Jurkat, Clone E6-1 (cell line): ENCODE measurements at regions not wholly inside any gene's neighbourhood (a gene's known extent, or its start where the extent isn't known, plus 50 kb on each side); places are given as distances from the start of the nearest gene placed in this dataset.

Experiments
- DNase-seq: peaks from one replicate; pipeline ENCODE4 v3.0.0-alpha.2; 2011; ENCODE audit warnings: low read depth, low spot score
- H3K4me3 ChIP-seq: 2 replicates; pipeline ENCODE4 v1.5.1; 2011; ENCODE audit warnings: mild to moderate bottlenecking, low read length, control low read depth, moderate library complexity

DNA sequence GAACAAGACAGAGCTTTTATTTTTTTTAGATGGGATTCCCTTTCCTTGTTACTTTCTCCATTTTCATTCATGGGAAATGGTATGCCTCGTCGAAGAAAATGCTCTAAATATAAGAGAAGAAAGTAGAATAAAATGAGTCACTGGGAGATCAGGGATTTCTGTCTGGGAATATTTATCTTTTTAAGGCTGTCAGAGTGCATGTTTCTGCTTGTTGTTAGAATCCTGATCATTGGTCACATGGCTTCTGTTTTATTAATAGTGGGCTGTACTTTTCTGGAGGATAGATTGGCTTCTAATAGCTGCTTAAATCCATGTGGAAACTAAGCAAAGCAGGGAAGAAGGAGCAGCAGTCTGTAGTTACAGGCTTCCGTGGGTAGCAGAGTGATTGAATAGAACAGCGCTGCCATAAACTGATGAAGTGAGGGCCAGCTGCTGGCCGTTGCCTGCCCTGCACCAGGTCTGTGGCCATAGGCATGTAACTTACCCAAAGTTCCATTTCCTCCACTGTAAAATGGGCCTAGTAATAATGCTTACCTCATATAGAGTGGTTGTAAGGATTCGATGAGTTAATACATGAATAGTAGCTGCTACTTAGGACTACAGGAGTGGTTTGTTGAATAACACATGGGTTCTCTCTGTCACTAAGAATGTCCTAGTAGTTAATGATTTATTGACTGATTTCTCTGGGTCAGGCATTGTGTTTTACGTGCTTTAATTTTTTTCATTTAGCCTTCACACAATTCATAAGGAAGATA, 289.9 kb downstream of the SATB1 start:
- DNase-seq = no peak

DNA sequence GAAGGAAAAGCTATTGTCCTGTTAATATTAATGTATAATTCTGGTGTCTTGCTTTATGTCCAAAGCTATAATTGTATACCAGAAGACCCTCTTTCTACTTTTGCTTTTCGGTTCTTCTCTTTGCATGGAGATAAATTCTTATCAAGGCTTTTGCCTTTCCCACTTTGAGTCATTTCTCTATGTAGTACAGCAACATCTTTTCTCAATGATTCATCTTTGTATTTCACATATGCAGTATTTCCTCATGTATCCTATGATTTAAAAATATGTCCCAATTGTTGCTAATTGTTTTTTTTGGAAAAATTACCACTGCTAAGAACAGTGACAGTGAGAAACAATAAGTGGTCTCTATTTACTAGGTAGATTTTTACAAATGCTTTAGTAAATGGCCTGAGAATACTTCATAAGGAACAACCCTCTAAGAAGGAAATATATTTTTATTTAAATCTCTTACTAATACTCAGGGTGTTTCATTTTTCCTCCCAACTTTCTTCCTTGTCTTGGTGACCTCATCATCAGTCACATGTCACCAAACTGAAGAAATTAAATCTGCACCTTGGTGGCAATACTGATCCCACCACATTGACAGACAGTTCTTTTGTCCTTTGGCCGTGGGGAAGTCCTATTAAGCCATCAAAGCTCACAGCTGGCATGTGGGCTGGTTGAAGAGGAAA, 290.6 kb downstream of the SATB1 start:
- no peak overlapping the region for H3K4me3 ChIP-seq
- no peak for DNase-seq

More for the DNA sequence above, 289.9 kb downstream of the SATB1 start:
- no peak overlapping the region for H3K4me3 ChIP-seq

DNA sequence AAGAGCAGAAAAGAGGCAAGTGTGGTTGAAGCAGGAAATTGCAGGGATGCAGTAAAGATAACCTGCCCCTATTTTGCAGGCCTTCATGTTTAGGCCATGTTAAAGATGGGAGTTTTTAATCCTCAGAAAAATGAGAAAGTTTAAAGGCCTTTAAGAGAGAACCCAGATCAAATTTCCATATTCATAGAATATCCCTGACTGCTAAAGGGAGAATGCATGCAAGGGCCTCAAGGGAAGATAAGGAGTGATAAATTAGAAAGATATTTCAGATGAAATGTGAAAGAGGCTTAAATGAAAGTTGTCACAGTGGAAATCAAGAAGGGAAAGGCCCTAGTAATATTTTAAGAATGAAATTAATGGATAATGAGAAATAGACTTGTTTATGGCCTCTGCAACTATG, 292.1 kb downstream of the SATB1 start:
- DNase-seq = no peak
- H3K4me3 ChIP-seq = no peak overlapping the region

DNA sequence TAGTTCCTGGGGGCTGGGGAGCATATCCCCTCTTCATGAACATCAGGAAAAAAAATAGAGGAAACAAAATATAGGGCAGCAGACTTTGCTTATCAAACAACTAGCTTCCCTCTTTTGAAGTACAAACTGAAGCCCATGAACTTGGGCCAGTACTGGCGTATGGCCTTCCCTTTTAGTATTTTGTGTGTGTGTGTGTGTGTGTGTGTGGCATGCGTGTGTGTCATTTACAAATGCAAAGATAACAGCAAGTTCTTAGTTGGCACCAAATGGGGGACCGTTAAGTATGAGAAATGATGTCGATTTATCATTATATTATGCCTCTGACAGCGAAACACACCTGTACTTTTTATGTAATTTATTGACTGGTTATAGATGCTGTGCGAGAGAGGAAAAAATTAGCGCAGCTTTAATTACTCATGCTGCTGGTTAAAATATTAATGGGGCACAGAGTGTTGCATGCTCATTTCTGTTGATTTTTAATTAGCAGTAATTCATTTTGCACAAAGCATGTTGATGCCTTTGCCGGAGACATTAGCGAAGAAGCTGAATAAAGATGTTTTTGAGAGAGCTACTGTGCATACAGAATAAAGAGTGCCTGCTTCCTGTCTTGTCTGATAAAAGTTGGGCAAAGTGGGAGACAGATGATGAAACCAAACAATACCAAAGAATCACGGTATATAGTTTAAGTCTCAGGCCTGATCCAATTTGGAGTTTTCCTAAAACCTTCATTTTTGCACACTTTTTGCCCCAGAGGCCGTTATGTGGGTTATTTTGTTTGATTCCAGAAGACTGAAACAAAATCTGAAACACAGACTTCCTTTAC, 297.1 kb downstream of the SATB1 start:
- no peak for DNase-seq
- H3K4me3 ChIP-seq = no peak overlapping the region

DNA sequence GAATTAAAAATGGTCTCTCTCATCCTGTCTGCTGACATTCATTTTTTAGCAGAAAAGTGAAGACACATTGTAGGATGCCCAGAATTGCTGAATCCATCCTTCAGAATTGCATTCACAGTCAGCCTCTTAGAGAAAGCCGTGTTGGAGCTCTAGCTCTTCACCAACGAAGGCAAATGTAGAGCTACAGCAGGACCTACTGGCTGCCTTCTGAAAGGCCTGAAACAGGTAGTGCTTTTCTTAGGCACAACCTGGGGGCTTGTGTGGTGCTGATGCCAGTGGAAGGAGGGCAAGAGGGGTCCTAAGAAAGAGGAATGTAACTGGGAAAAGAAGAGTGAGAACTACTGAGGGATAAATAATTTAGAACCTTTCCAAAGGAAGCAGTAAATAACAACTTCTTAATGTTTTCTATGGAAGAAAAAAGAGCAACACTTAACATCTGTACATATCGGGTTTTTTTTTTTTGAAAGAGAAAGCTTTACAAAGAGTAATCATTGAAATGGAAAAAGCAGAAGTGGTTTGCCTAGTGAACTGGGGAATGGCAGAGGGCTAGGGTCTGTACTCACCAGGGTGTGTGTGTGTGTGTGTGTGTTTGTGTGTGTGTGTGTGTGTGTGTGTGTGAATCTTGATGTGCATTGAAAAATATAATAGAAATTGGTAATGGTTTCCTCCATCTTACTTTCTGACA, 297.8 kb downstream of the SATB1 start:
- no peak overlapping the region for H3K4me3 ChIP-seq
- DNase-seq = peak; percentile 48

DNA sequence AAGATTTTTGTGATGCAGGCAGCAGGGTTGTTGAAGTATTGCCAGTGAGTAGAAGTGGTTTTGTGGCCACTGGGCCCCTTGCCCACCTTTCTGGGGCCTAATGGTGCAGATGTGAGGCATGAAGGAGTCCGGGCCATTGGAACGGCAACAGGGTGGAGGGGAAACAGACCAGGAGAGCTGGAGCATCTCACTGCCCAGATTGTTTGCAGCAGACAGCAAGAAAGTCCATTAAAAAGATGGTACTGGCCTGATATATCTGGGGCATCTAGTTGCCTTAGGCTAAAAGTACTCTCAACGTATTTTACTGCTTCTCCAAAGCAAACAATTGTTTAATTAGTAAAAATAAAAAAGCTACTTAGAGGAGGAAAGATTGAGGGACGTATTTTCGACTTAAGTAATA, 298.4 kb downstream of the SATB1 start:
- no peak overlapping the region for H3K4me3 ChIP-seq
- DNase-seq = no peak

DNA sequence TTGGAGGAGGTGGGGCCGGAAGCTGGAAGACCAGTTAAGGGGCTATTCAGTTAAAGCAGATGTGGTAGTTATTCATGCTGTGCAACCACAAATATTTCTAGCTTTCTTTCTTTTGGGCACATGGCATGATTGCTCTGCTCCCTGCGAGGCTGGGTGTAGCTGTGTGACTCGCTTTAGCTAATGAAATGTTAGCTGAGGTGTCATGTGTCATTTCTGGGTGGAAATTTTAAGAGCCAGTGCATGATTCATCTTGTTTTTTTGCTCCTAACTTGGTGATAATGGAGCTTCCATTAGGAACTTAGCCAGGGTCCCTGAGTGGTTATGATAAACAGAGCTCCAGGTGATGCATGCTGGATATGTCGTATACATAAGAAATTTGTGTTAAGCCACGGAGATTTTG, 300.6 kb downstream of the SATB1 start:
- no peak overlapping the region for H3K4me3 ChIP-seq
- DNase-seq = no peak

DNA sequence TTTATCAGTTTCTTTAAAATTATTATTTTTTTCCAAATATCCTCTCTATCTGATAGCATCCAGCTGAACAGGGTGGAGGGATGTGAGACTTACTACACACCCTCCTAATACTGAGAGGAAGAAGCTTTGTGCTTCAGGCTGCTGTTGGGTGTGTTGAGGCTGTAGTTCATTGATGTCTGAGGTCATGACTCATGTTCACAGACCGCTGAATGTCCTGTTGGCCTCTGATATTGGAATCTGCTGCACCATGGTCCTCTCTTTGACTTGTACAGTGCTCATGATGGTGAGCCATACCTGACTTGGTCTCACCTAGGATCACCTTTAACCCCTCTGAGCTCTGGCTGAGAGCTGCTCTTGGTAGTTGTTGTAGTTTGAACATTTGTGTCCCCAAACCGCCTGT, 302.9 kb downstream of the SATB1 start:
- no peak overlapping the region for H3K4me3 ChIP-seq
- DNase-seq = no peak

DNA sequence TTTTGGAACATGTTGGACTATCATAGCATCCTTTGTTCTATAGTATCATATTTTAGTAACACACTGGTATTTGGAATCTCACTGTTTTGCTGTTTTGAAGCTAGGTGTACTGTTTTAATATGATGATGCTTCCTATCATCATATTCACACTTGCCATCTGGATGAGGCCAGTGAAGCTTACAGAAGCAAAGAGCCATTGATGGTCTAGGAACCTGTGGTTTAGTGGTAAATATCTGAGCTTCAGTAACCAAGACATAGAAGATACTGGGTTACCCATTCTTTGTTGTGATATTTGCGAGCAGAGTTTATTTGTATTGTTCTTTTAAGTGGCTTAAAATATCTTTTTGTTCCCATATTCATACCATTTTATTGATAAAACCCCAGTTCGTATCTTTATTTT, 304.1 kb downstream of the SATB1 start:
- peak; percentile 87 for DNase-seq
- H3K4me3 ChIP-seq = no peak overlapping the region

DNA sequence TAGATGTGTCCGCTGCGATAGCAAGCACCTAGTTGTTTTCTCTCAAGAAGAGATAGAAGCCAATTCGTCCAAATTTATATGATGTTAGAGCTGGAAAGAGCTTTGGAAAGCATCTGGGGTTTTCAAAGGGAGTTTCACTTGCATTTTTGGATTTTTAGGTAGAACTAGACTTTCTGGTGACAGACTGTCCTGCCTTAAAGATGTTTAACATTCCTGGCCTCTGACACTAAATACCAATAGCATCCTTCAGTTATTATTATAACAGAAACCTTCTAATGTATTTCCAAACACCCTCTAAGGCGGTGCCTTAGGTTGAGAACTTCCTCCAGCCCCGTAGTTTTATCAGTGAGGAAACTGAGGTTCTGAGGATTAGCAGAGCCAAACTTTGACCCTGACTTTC, 305.3 kb downstream of the SATB1 start:
- DNase-seq = no peak
- no peak overlapping the region for H3K4me3 ChIP-seq

DNA sequence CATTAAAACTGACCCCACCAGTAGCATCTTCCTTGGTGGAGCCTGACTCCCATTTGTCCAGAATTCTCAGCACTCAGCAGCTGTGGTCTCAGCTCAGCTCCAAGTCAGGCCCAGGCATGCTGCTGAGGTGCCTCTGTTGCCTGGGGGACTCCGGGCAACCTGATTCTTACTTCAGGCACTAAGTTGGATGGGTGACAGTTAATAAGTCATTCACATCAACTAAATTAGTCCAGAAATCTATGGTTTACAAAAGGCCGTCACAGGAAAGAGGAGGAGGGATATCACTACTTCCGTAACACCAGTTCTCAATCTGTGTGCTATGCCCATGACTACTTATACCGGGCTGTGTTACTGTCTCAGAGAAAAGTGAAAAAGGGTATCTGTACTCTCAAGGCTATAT, 310.2 kb downstream of the SATB1 start:
- DNase-seq = no peak
- H3K4me3 ChIP-seq = no peak overlapping the region

DNA sequence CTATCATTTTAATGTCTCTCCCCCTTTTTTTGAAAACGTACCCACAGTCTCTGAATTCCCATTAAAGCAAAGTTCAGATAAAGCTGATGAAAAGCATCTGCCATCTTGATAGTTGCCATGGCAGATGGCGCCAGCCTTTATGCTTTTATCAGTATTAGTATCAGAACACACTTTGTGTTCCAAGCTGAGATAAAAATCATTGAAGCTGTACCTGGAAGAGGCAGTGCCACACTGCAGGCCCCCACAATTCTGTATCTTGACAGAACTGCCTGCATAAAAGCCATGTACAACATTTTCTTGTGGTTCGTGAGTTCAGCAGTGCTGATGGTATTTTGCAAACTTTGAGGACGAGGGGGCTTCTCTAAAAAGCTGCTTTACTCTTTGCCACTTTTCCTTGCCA, 311.7 kb downstream of the SATB1 start:
- peak; percentile 73 for DNase-seq
- peak overlapping the region; percentile 22 for H3K4me3 ChIP-seq

DNA sequence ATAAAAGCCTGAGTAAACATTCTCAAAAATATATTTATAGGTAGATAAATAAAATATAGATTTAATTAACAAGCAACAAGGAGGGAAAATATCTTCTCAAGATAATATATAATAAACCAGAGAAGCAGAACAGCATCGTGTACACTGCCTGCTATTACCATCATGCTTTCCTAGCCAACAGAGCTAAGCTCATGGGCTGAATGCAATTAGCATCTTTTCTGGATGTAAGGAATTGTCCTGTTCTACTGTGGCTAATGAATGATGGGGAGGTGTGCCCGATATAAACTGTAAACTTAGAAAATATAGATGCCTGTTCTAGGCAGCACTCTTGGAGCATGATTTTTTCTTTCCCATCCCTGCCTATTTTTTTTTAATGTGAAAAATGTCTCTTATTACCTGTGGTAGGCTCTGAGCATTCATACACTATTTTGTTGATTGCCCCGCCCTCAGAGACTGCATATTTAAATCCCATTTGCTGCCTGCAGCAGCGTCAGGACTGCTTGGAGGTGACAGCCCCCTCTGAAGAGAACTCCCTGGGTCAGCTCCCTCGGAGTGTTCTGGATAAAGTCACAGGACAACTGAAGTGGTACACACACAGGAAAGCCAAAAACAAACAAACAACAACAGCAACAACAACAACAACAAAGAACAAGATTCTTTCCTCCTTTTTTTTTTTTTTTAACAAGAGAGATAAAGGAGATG, 312.3 kb downstream of the SATB1 start:
- DNase-seq = peak; percentile 61
- peak overlapping the region; percentile 22; the same call in 1 of the 2 replicates for H3K4me3 ChIP-seq

DNA sequence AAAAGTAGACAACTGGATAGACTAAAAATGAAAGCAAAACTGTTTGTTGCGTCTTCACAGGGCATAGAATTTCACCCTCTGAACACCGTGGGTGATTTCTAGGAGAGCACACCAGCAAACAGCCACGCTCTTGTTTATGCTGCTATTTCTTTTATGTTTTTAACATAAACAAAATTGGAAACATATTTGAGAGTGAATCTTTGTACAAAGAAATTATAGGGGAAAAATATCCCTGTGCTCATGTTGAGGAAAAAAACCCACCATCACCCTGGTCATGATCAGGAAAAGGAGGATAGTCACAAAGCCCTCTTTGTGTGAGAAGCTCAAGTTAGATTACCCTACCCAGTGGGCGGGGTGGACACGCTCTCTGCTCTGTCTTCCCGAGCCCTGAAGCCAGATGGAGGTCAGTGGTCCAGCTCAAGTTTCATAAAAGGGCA, 313.3 kb downstream of the SATB1 start:
- H3K4me3 ChIP-seq = peak overlapping the region; percentile 52
- DNase-seq = peak; percentile 68

DNA sequence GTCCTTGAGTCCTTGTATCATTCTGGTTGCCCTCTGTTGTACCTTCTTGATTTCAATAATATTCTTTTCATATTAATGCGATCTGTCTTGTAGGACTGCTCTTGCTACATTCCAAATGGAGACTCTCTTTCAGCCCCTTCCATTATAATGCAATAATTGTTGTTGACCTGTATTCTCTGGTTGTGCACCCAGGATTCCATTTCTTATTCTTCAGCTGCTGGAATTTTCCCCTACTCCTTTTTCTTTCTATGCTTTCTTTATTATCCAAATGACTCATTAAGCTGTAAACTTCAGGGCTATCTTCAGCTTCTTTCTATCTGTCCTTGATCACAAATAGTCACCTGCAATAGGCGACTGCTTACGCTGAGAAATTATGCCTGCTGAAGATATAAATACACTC, 321.5 kb downstream of the SATB1 start:
- no peak for DNase-seq
- H3K4me3 ChIP-seq = no peak overlapping the region

DNA sequence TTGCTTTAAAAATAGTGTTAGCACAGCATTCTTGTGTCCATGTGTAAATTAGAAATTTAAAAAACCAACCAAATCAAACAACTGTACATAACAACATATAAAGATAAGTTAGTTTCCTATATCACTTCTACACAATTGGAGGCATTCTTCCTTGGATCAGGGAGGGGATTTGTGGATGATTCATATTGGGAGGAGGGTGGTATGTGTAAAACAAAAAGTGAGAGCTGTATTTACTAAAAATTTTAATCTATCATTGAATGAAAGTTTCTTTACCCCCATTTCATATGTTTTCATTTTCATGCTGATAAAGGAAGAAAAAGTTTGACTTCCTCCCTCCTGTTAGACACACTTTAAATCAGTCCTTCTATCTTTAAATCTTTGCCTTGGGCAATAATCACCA, 325.0 kb downstream of the SATB1 start:
- H3K4me3 ChIP-seq = no peak overlapping the region
- DNase-seq = no peak

DNA sequence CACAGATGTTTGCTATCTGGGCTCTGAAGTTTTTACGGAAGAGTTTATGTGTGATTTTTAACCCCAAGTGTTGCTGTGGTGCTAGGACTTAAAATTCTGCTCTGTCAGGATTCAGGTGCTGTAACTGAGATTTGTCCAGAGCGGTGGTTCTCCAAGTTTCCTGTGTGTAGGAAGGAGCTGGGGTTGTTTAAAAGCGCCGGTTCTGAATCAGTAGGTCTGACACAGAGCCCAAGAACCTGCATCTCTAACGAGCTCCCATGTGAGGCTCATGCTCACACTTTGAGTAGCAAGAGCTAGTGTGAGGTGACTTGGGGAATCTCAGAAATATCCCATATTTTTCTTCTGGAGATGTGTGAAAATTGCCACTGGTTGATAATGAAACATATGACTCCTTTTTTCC, 325.5 kb downstream of the SATB1 start:
- H3K4me3 ChIP-seq = no peak overlapping the region
- no peak for DNase-seq

DNA sequence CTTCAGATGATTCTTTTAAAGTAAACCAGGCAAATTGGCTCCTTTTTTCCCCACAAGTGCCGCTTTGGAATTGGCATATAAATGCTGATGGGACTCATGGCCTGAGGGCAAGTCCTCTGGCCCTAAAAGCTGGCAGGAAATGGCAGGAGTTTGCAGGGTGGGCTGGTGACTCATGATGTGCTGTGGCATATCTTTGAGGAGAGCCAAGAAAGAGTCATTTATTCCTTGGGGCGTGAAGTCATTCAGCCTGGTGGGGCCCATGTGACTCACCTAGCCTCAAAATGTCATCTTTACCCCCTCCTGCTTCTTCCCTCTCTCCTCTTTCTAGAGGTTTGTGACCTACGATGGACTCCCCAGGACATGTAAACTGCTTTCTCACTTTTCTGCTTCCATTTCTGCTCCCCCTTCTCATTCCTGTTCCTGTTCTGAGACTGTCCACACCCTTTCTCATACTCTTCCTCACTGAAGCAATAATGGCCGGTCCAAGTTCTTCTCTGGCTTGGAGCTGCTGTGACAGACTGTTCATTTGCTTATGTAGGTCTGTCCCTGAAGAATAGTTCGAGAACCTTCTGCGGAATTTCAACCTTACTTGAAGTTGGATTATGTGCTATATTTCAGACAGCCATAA, 326.1 kb downstream of the SATB1 start:
- H3K4me3 ChIP-seq = no peak overlapping the region
- DNase-seq = no peak
